ENCODE measurements at regions not wholly inside any gene's neighbourhood (a gene's known extent, or its start where the extent isn't known, plus 50 kb on each side); places are given as distances from the start of the nearest gene placed in this dataset.

- Histone ChIP-seq H3K14ac (ENCODE audit: insufficient read length) (no peak overlapping the region), H4K91ac (replicated peaks; ENCODE audit: insufficient read length, low read length) (no peak overlapping the region), H3K23me2 (ENCODE audit: low read depth, low read length) (no peaks in the 10 kb centered on the region), H3K36me3 (ENCODE audit: control insufficient read depth in 2 of 4, insufficient read depth in 4 of 4, low read length in 3 of 4) (no peaks in the 10 kb centered on the region), H3K9me3 (ENCODE audit: insufficient read depth in 2 of 2, low read depth in 1 of 2, low read length in 1 of 2) (peaks cover 0 to 4% of the 10 kb centered on the region in 2 experiments; a peak in 1 of 4 replicates), H3K4me1 (replicated peaks in 1 of 4; ENCODE audit: control insufficient read depth in 3 of 4, insufficient read depth in 4 of 4, low read length in 3 of 4) (no peaks in the 10 kb centered on the region; a peak in 1 of 7 replicates), H3K4ac (replicated peaks; ENCODE audit: insufficient read length, low read depth, low read length) (no peak overlapping the region), H2AK5ac (ENCODE audit: low read depth, low read length) (0 out of 2 replicates have a peak overlapping the region, but pooled peaks have one; percentile 84), H3K79me1 (ENCODE audit: low read depth, low read length) (no peaks in the 10 kb centered on the region), H2BK120ac (replicated peaks; ENCODE audit: low read depth, low read length) (no peak overlapping the region), H2BK5ac (ENCODE audit: low read depth, low read length) (no peak overlapping the region), H3K27ac (ENCODE audit: low read depth, low read length) (no peak overlapping the region), H3K18ac (ENCODE audit: extremely low read depth, low read length) (no peak overlapping the region), H2BK20ac (ENCODE audit: low read length) (no peak overlapping the region), H2BK15ac (ENCODE audit: low read length) (no peak overlapping the region), H4K5ac (ENCODE audit: insufficient read length, low read depth, low read length) (no peak overlapping the region), H3K4me3 (ENCODE audit: extremely low read depth in 1 of 4, insufficient read depth in 2 of 4, low read depth in 3 of 4, low read length in 4 of 4) (no peak overlapping the region), H2AFZ (ENCODE audit: low read length) (no peak overlapping the region), H2BK12ac (ENCODE audit: low read depth, low read length) (no peak overlapping the region), H3K23ac (ENCODE audit: insufficient read length) (no peak overlapping the region), H3K4me2 (ENCODE audit: insufficient read depth in 1 of 2, low read depth in 2 of 2, low read length in 2 of 2) (no peak overlapping the region), H3K56ac (replicated peaks; ENCODE audit: insufficient read length, low read depth, low read length) (no peak overlapping the region), H3K79me2 (ENCODE audit: control insufficient read depth in 1 of 2, insufficient read depth in 2 of 2, low read length in 2 of 2) (no peaks in the 10 kb centered on the region), H3K9ac (replicated peaks in 1 of 4; ENCODE audit: extremely low read depth in 1 of 4, low read depth in 3 of 4, low read length in 3 of 4) (no peak overlapping the region), H4K20me1 (replicated peaks in 1 of 2; ENCODE audit: control insufficient read depth in 1 of 2, insufficient read depth in 2 of 2, low read length in 2 of 2) (no peaks in the 10 kb centered on the region), H4K8ac (ENCODE audit: extremely low read depth, insufficient read depth, low read length) (no peak overlapping the region), H3K27me3 (replicated peaks in 1 of 4; ENCODE audit: control insufficient read depth in 3 of 4, extremely low read depth in 1 of 4, insufficient read depth in 3 of 4, low read length in 3 of 4) (no peaks in the 10 kb centered on the region)
- 93% methylated on average over 4 of the region's 4 CpGs; no CpG with 5 or more reads in 1 of the 2 experiments for WGBS, 2 experiments (ENCODE audit: extremely low coverage in 1 of 2, insufficient coverage in 1 of 2, insufficient read length in 1 of 2, insufficient replicate concordance in 2 of 2, low coverage in 1 of 2, low lambda C conversion rate in 2 of 2, missing lambda C conversion rate in 1 of 2)
- DNase-seq (ENCODE audit: low read depth in 1 of 2, low spot score in 2 of 2), result no peak
- TF ChIP-seq TAF7 (optimal IDR thresholded peaks at IDR 0.05; ENCODE audit: borderline replicate concordance, low read depth, low read length), result no peak
- TF ChIP-seq BCL11A (IDR thresholded peaks at IDR 0.05; ENCODE audit: low read depth in 2 of 2, low read length in 2 of 2), result no peak
- no peak for TF ChIP-seq SP1 (IDR thresholded peaks at IDR 0.05; ENCODE audit: low read depth, low read length)
- TF ChIP-seq CTBP2 (IDR thresholded peaks at IDR 0.05; ENCODE audit: borderline replicate concordance, insufficient read depth, insufficient read length, low read length), result no peak
- TF ChIP-seq KDM4A (IDR thresholded peaks at IDR 0.05; ENCODE audit: low read depth, low read length, severe bottlenecking), result no peak
- TF ChIP-seq SRF (IDR thresholded peaks at IDR 0.05; ENCODE audit: low read depth, low read length), result no peak
- TF ChIP-seq SIN3A (conservative IDR thresholded peaks at IDR 0.05 in 1 of 2, IDR thresholded peaks at IDR 0.05 in 1 of 2; ENCODE audit: low read depth in 1 of 2, low read length in 2 of 2), result no peak
- TF ChIP-seq RNF2 (IDR thresholded peaks at IDR 0.05; ENCODE audit: borderline replicate concordance, low read depth, low read length, missing control alignments, poor library complexity, severe bottlenecking), result no peak
- no peak for TF ChIP-seq RXRA (IDR thresholded peaks at IDR 0.05; ENCODE audit: insufficient read depth, low read depth, low read length)
- no peak for TF ChIP-seq ASH2L (IDR thresholded peaks at IDR 0.05; ENCODE audit: low read length)
- no peak for TF ChIP-seq ZNF274 (IDR thresholded peaks at IDR 0.05; ENCODE audit: borderline replicate concordance, extremely low read depth, low read length)
- ChIA-PET CTCF (ENCODE audit: partially characterized antibody) (interaction anchor here (0.6 to 1.1 kb wide), 2 partner anchors 23 to 1855 kb away, joined by 3 read pairs; no protein-coding TSS in a partner anchor), POLR2A (ENCODE audit: partially characterized antibody) (no interaction called here)
- FAIRE-seq, result no peak
Measured at GRCh38 chr5:1998716-1999317, 116.1 kb upstream of the IRX4 start.

All from H1 (cell line).